Tibial nerve (tissue), 3 donors: ENCODE measurements at regions not wholly inside any gene's neighbourhood (a gene's known extent, or its start where the extent isn't known, plus 50 kb on each side); places are given as distances from the start of the nearest gene placed in this dataset.

ENCODE experiments used
- POLR2A ChIP-seq, 2 donors: fragments of 450-650 bp; IDR thresholded peaks; one replicate each; pipeline ENCODE4 v1.6.1; 2017; ENCODE audit warnings: antibody characterized with exemption in 2 of 2, mild to moderate bottlenecking in 2 of 2, moderate library complexity in 2 of 2
- TF ChIP-seq, protein P1 (sequence below), 5 experiments: fragments of 200-600 bp in 3 of 5; fragments of 450-650 bp in 2 of 5; sonication (generic) in 3 of 5; IDR thresholded peaks; one replicate each; pipeline ENCODE4 v1.5.1; 2016 to 2019; ENCODE audit warnings: antibody characterized with exemption in 5 of 5, mild to moderate bottlenecking in 3 of 5, moderate library complexity in 2 of 5

DNA sequence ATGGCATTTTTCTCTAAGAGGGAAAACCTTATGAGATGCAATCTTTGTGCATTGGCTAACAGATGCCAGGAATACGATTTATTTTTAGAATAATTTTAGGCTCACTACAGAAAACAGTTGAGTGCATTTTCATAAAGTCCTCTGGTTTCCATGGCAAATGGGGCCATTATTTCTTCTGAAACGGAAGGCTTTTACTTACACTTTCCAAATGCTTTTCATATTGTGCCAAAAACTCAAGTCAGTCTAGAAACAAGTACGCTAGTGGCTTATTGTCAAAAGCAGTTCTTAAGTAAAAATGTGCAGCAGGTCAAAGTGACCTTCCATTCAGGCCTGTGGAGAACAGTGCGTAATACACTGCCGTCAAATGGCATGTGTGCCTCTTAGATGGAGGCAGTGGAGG lies 628.7 kb downstream of the EFNB2 start:
- TF ChIP-seq, protein P1, sequence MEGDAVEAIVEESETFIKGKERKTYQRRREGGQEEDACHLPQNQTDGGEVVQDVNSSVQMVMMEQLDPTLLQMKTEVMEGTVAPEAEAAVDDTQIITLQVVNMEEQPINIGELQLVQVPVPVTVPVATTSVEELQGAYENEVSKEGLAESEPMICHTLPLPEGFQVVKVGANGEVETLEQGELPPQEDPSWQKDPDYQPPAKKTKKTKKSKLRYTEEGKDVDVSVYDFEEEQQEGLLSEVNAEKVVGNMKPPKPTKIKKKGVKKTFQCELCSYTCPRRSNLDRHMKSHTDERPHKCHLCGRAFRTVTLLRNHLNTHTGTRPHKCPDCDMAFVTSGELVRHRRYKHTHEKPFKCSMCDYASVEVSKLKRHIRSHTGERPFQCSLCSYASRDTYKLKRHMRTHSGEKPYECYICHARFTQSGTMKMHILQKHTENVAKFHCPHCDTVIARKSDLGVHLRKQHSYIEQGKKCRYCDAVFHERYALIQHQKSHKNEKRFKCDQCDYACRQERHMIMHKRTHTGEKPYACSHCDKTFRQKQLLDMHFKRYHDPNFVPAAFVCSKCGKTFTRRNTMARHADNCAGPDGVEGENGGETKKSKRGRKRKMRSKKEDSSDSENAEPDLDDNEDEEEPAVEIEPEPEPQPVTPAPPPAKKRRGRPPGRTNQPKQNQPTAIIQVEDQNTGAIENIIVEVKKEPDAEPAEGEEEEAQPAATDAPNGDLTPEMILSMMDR (IDR thresholded peaks at IDR 0.05): no peak
- TF ChIP-seq POLR2A (IDR thresholded peaks at IDR 0.05): no peak
